ENCODE measurements at regions not wholly inside any gene's neighbourhood (a gene's known extent, or its start where the extent isn't known, plus 50 kb on each side); places are given as distances from the start of the nearest gene placed in this dataset.

- Histone ChIP-seq H3K79me2 (ENCODE audit: control insufficient read depth, insufficient read depth, low read length) (no peaks in the 10 kb centered on the region), H3K27ac (ENCODE audit: control insufficient read depth, insufficient read depth) (no peak overlapping the region), H3K4me2 (ENCODE audit: control insufficient read depth, insufficient read depth) (no peak overlapping the region), H4K20me1 (ENCODE audit: control insufficient read depth, insufficient read depth) (no peaks in the 10 kb centered on the region), H3K9me3 (replicated peaks; ENCODE audit: control insufficient read depth, insufficient read depth, low read length) (no peaks in the 10 kb centered on the region; the same call in 2 of the 3 replicates), H3K4me3 (no peak overlapping the region), H2AFZ (ENCODE audit: control insufficient read depth, low read depth, low read length) (no peak overlapping the region), H3K27me3 (replicated peaks in 1 of 2; ENCODE audit: control insufficient read depth in 2 of 2, insufficient read depth in 2 of 2, low read length in 1 of 2) (no peaks in the 10 kb centered on the region; a peak in 1 of 4 replicates), H3K9ac (ENCODE audit: control insufficient read depth, insufficient read depth, low read length) (no peak overlapping the region), H3K36me3 (ENCODE audit: control insufficient read depth in 2 of 2, insufficient read depth in 2 of 2, low read length in 1 of 2) (no peaks in the 10 kb centered on the region), H3K4me1 (ENCODE audit: control insufficient read depth, insufficient read depth, low read length) (no peaks in the 10 kb centered on the region)
- ATAC-seq (no peak), DNase-seq (ENCODE audit: low read depth, low spot score) (no peak), FAIRE-seq (no peak)
- no TSS peak for BruUV-seq (replicated peaks)
- no peak for TF ChIP-seq RUNX3 (IDR thresholded peaks at IDR 0.05; ENCODE audit: low read length)
- no peak for TF ChIP-seq TAF1 (IDR thresholded peaks at IDR 0.05; ENCODE audit: borderline replicate concordance, low read depth, low read length)
- no peak for TF ChIP-seq BMI1 (IDR thresholded peaks at IDR 0.05; ENCODE audit: borderline replicate concordance)
- TF ChIP-seq BACH1 (IDR thresholded peaks at IDR 0.05; ENCODE audit: borderline replicate concordance), result no peak
- TF ChIP-seq RAD21 (IDR thresholded peaks at IDR 0.05; ENCODE audit: insufficient read depth, low read depth, low read length), result no peak
- no peak for TF ChIP-seq ASH2L (IDR thresholded peaks at IDR 0.05; ENCODE audit: borderline replicate concordance, low read depth)
- no peak for TF ChIP-seq TBL1XR1 (IDR thresholded peaks at IDR 0.05; ENCODE audit: low read depth, low read length)
- TF ChIP-seq, protein P1, sequence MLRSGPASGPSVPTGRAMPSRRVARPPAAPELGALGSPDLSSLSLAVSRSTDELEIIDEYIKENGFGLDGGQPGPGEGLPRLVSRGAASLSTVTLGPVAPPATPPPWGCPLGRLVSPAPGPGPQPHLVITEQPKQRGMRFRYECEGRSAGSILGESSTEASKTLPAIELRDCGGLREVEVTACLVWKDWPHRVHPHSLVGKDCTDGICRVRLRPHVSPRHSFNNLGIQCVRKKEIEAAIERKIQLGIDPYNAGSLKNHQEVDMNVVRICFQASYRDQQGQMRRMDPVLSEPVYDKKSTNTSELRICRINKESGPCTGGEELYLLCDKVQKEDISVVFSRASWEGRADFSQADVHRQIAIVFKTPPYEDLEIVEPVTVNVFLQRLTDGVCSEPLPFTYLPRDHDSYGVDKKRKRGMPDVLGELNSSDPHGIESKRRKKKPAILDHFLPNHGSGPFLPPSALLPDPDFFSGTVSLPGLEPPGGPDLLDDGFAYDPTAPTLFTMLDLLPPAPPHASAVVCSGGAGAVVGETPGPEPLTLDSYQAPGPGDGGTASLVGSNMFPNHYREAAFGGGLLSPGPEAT (IDR thresholded peaks at IDR 0.05; ENCODE audit: low read depth), result no peak
- POLR2A ChIA-PET, result no interaction called here
- CTCF ChIA-PET, result interaction anchor here (1.1 kb wide), 1 partner anchor 77 kb away, joined by 3 read pairs; no protein-coding TSS in a partner anchor
- SMC1A ChIA-PET (ENCODE audit: uncharacterized antibody, unreplicated experiment), result no interaction called here
- intact Hi-C loops (cut with micrococcal nuclease; ENCODE audit: unreplicated experiment), result no loop called here
- WGBS (ENCODE audit: insufficient coverage, insufficient replicate concordance, low lambda C conversion rate, missing lambda C conversion rate), result 43% methylated on average over 17 of the region's 17 CpGs
- in situ Hi-C loops (cut with MboI), result no loop called here
- RAD21 ChIA-PET (ENCODE audit: unreplicated experiment), result no interaction called here
These were observed 80.2 kb upstream of the GPC1 start for GRCh38 chr2:240355001-240355891.

All from GM12878 (cell line).